Embryonic facial prominence (tissue), 1 donor: ENCODE measurements at regions not wholly inside any gene's neighbourhood (a gene's known extent, or its start where the extent isn't known, plus 50 kb on each side); places are given as distances from the start of the nearest gene placed in this dataset.
"Not testable (repeated sequence)": the region's sequence is repeated elsewhere in the genome, so short reads cannot be mapped to it uniquely, and the experiment has no call there.

Experiments
- DNase-seq: peaks from one replicate; pipeline ENCODE4 v3.0.0-alpha.2; 2016; ENCODE audit errors: extremely low spot score

- DNase-seq: not testable (repeated sequence)
Measured at GRCh38 chr16:29182940-29183868, 198.4 kb downstream of the LAT start.

- DNase-seq: no peak
Measured at GRCh38 chr16:29182501-29182900, 197.6 kb downstream of the LAT start.

- not testable (repeated sequence) for DNase-seq
Measured at GRCh38 chr16:29181921-29182411, 197.1 kb downstream of the LAT start.

- DNase-seq: not testable (repeated sequence)
Measured at GRCh38 chr16:29181254-29181780, 196.5 kb downstream of the LAT start.

- DNase-seq: not testable (repeated sequence)
Measured at GRCh38 chr16:29180206-29180600, 195.4 kb downstream of the LAT start.

- not testable (repeated sequence) for DNase-seq
Measured at GRCh38 chr16:29179401-29180205, 194.8 kb downstream of the LAT start.

GRCh38 chr16:29177888-29178726 lies 193.3 kb downstream of the LAT start:
- DNase-seq: not testable (repeated sequence)

- not testable (repeated sequence) for DNase-seq
Measured at GRCh38 chr16:29177203-29177887, 192.5 kb downstream of the LAT start.

- not testable (repeated sequence) for DNase-seq
Measured at GRCh38 chr16:29176822-29177202, 192.0 kb downstream of the LAT start.

GRCh38 chr16:29176154-29176470 lies 191.3 kb downstream of the LAT start:
- DNase-seq: not testable (repeated sequence)

GRCh38 chr16:29175411-29176153 lies 190.7 kb downstream of the LAT start:
- not testable (repeated sequence) for DNase-seq

GRCh38 chr16:29173371-29174305 lies 188.8 kb downstream of the LAT start:
- DNase-seq: not testable (repeated sequence)

- DNase-seq: not testable (repeated sequence)
Measured at GRCh38 chr16:29172098-29172724, 187.4 kb downstream of the LAT start.

- not testable (repeated sequence) for DNase-seq
Measured at GRCh38 chr16:29171296-29171695, 186.4 kb downstream of the LAT start.

GRCh38 chr16:29170393-29171119 lies 185.7 kb downstream of the LAT start:
- DNase-seq: not testable (repeated sequence)

GRCh38 chr16:29169295-29169994 lies 184.6 kb downstream of the LAT start:
- not testable (repeated sequence) for DNase-seq
